Endothelial cell of umbilical vein (primary cell): ENCODE measurements at regions not wholly inside any gene's neighbourhood (a gene's known extent, or its start where the extent isn't known, plus 50 kb on each side); places are given as distances from the start of the nearest gene placed in this dataset.
"Not testable (repeated sequence)": the region's sequence is repeated elsewhere in the genome, so short reads cannot be mapped to it uniquely, and the experiment has no call there.

Experiments used
- BruUV-seq: library from RNA; stranded (reverse); fragments of 400-500 nt; replicated peaks from 2 replicates; lab custom pipeline; 2021; lab: Mats Ljungman, UMichigan
- CTCF ChIA-PET: fragments of 300-600, 350-600 bp; sonication (Branson Sonifier 250); formaldehyde crosslinking; loops from one replicate; lab custom pipeline; 2021; ENCODE audit warnings: antibody characterized with exemption, inconsistent platforms; lab: Charles Lee
- POLR2A ChIA-PET: fragments of 300-600, 350-600 bp; sonication (Branson Sonifier 250); formaldehyde crosslinking; loops from one replicate; lab custom pipeline; 2021; ENCODE audit warnings: antibody characterized with exemption, inconsistent platforms; lab: Charles Lee
- DNase-seq: peaks from one replicate; pipeline ENCODE4 v3.0.0-alpha.2; 2011; ENCODE audit warnings: low read depth, low spot score
- FAIRE-seq: peaks from 2 replicates; lab custom pipeline; 2011; peaks lifted over from hg19 to GRCh38; lab: Jason Lieb, UNC
- H2AFZ ChIP-seq: 2 replicates; pipeline ENCODE4 v1.6.0; 2012; ENCODE audit warnings: low read depth, low read length, control low read depth, inconsistent platforms
- H3K27ac ChIP-seq: 2 replicates; pipeline ENCODE4 v1.5.1; 2011; ENCODE audit warnings: low read depth, mild to moderate bottlenecking, control low read depth, low read length, moderate library complexity; ENCODE audit not compliant: insufficient read depth
- H3K27me3 ChIP-seq, 2 experiments: 2 replicates each; pipeline versions ENCODE4 v1.6.0 to v1.6.1; 2011; ENCODE audit warnings: low read length in 2 of 2, mixed read lengths in 1 of 2; ENCODE audit not compliant: control insufficient read depth in 2 of 2, insufficient read depth in 2 of 2
- H3K36me3 ChIP-seq, 2 experiments: 2 replicates in 1 of 2; 3 replicates in 1 of 2; pipeline ENCODE4 v1.5.1; 2011; ENCODE audit warnings: low read length in 2 of 2, mild to moderate bottlenecking in 1 of 2, moderate library complexity in 1 of 2; ENCODE audit not compliant: control insufficient read depth in 2 of 2, insufficient read depth in 2 of 2; ENCODE audit errors: extremely low read depth in 1 of 2
- H3K4me1 ChIP-seq: 3 replicates; pipeline ENCODE4 v1.5.1; 2011; ENCODE audit warnings: mild to moderate bottlenecking, low read length; ENCODE audit not compliant: control insufficient read depth, insufficient read depth; ENCODE audit errors: extremely low read depth
- H3K4me2 ChIP-seq: 2 replicates; pipeline ENCODE4 v1.6.1; 2011; ENCODE audit warnings: low read length, control low read depth, mixed read lengths; ENCODE audit not compliant: insufficient read depth
- H3K4me3 ChIP-seq, 3 experiments: fragments of 200-600 bp in 1 of 3; sonication (generic), shearing (Covaris generic) in 1 of 3; replicated peaks in 1 of 3; 2 replicates each; pipeline ENCODE4 v1.5.1; 2011 to 2016; ENCODE audit warnings: control low read depth in 3 of 3, low read length in 3 of 3, mild to moderate bottlenecking in 2 of 3, inconsistent platforms in 1 of 3, low read depth in 1 of 3, moderate library complexity in 1 of 3; ENCODE audit not compliant: insufficient read depth in 1 of 3
- H3K79me2 ChIP-seq: 2 replicates; pipeline ENCODE4 v1.6.0; 2012; ENCODE audit warnings: low read length, inconsistent platforms; ENCODE audit not compliant: control insufficient read depth, insufficient read depth
- H3K9ac ChIP-seq: replicated peaks from 2 replicates; pipeline ENCODE3; 2011; ENCODE audit warnings: low read length, control low read depth; ENCODE audit not compliant: insufficient read depth; ENCODE audit errors: extremely low read depth
- H3K9me1 ChIP-seq: replicated peaks from 3 replicates; pipeline ENCODE4 v1.6.0; 2011; ENCODE audit warnings: mild to moderate bottlenecking, low read length; ENCODE audit not compliant: control insufficient read depth, insufficient read depth; ENCODE audit errors: extremely low read depth
- H3K9me3 ChIP-seq: replicated peaks from 2 replicates; pipeline ENCODE4 v1.5.1; 2012; ENCODE audit warnings: low read length, inconsistent platforms; ENCODE audit not compliant: control insufficient read depth, insufficient read depth
- H4K20me1 ChIP-seq: replicated peaks from 2 replicates; pipeline ENCODE3; 2011; ENCODE audit warnings: mild to moderate bottlenecking, low read length; ENCODE audit not compliant: control insufficient read depth, insufficient read depth; ENCODE audit errors: extremely low read depth
- EZH2 ChIP-seq: IDR thresholded peaks from 2 replicates; pipeline ENCODE4 v1.6.1; 2012; ENCODE audit warnings: borderline replicate concordance, low read depth, mild to moderate bottlenecking, moderate library complexity, low read length, inconsistent platforms; ENCODE audit not compliant: severe bottlenecking
- FOS ChIP-seq: IDR thresholded peaks from 2 replicates; pipeline ENCODE4 v1.6.1; 2011; ENCODE audit warnings: mild to moderate bottlenecking, low read length, moderate library complexity, borderline replicate concordance; ENCODE audit not compliant: insufficient read depth
- GATA2 ChIP-seq: IDR thresholded peaks from 2 replicates; pipeline ENCODE4 v1.7.0; 2011; ENCODE audit warnings: low read depth, mild to moderate bottlenecking, moderate library complexity, mixed read lengths, low read length; ENCODE audit not compliant: insufficient read length, insufficient read depth
- JUN ChIP-seq: IDR thresholded peaks from 2 replicates; pipeline ENCODE4 v1.6.1; 2011; ENCODE audit warnings: borderline replicate concordance, low read depth; ENCODE audit not compliant: insufficient read length, insufficient read depth
- MAX ChIP-seq: IDR thresholded peaks from 2 replicates; pipeline ENCODE4 v1.6.1; 2011; ENCODE audit not compliant: insufficient read depth, insufficient read length
- MYC ChIP-seq: IDR thresholded peaks from one replicate; pipeline ENCODE4 v1.6.1; 2011; ENCODE audit warnings: mild to moderate bottlenecking, low read depth, low read length
- POLR2A ChIP-seq: IDR thresholded peaks from 2 replicates; pipeline ENCODE4 v1.6.1; 2012; ENCODE audit warnings: low read depth, mild to moderate bottlenecking, control low read depth, low read length
- POLR2AphosphoS5 ChIP-seq: IDR thresholded peaks from 2 replicates; pipeline ENCODE4 v1.6.1; 2012; ENCODE audit warnings: low read depth, mild to moderate bottlenecking, control low read depth, low read length, moderate library complexity; ENCODE audit not compliant: insufficient read depth
- dilution Hi-C: fragments of 300-500 bp; cut with MboI; formaldehyde crosslinking; loops from one replicate; pipeline ENCODE4 v1.15.0; 2019; ENCODE audit warnings: low sequenced_read_pairs; ENCODE audit not compliant: extremely low pct_ligation_motif_present
- intact Hi-C: fragments of 100-400 bp; cut with micrococcal nuclease; formaldehyde crosslinking; loops from one replicate; pipeline ENCODE4 v1.10.0; 2022
- TF ChIP-seq, protein P1 (sequence below), 2 donors: IDR thresholded peaks; 1 replicate in 1 of 2; 2 replicates in 1 of 2; pipeline ENCODE4 v1.5.1; 2011; ENCODE audit warnings: low read length in 2 of 2, mild to moderate bottlenecking in 2 of 2, moderate library complexity in 2 of 2, control low read depth in 1 of 2, inconsistent platforms in 1 of 2, low read depth in 1 of 2; ENCODE audit not compliant: insufficient read depth in 1 of 2; ENCODE audit errors: extremely low read depth in 1 of 2

DNA sequence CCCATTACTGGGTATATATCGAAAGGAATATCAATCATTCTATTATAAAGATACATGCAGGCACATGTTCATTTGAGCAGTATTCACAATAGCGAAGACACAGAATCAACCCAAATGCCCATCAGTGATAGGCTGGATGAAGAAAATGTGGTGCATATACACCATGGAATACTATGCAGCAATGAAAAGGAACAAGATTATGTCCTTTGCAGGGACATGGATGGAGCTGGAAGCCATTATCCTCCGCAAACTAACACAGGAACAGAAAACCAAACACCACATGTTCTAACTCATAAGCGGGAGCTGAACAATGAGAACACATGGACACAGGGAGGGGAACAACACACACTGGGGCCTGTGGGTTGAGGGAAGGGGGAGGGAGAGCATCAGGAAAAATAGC, 434.3 kb downstream of the BUD13 start:
- dilution Hi-C loops, H4K20me1 ChIP-seq, intact Hi-C loops, H3K27me3 ChIP-seq, H3K9me3 ChIP-seq, DNase-seq, H3K4me2 ChIP-seq, H2AFZ ChIP-seq, H3K79me2 ChIP-seq, POLR2A ChIA-PET, H3K27ac ChIP-seq, H3K9me1 ChIP-seq, H3K4me3 ChIP-seq, H3K9ac ChIP-seq, FAIRE-seq, H3K36me3 ChIP-seq, H3K4me1 ChIP-seq, BruUV-seq: not testable (repeated sequence)
- CTCF ChIA-PET, result interaction anchor here (1.4 kb wide), 1 partner anchor 175 kb away, joined by 5 read pairs; no protein-coding TSS in a partner anchor

GRCh38 chr11:116336540-116336939, 436.2 kb downstream of the BUD13 start:
- BruUV-seq, result no TSS peak
- H3K4me3 ChIP-seq, result no peak overlapping the region
- DNase-seq, result no peak
- H4K20me1 ChIP-seq, result no peaks in the 10 kb centered on the region
- H3K9ac ChIP-seq, result no peak overlapping the region
- ChIA-PET POLR2A (no interaction called here), CTCF (no interaction called here)
- intact Hi-C loops, result no loop called here
- no peak overlapping the region for H2AFZ ChIP-seq
- H3K79me2 ChIP-seq, result no peaks in the 10 kb centered on the region
- TF ChIP-seq MYC (no peak), JUN (no peak), POLR2A (no peak), MAX (no peak), POLR2AphosphoS5 (no peak), GATA2 (no peak), EZH2 (no peak), FOS (no peak)
- TF ChIP-seq, protein P1, sequence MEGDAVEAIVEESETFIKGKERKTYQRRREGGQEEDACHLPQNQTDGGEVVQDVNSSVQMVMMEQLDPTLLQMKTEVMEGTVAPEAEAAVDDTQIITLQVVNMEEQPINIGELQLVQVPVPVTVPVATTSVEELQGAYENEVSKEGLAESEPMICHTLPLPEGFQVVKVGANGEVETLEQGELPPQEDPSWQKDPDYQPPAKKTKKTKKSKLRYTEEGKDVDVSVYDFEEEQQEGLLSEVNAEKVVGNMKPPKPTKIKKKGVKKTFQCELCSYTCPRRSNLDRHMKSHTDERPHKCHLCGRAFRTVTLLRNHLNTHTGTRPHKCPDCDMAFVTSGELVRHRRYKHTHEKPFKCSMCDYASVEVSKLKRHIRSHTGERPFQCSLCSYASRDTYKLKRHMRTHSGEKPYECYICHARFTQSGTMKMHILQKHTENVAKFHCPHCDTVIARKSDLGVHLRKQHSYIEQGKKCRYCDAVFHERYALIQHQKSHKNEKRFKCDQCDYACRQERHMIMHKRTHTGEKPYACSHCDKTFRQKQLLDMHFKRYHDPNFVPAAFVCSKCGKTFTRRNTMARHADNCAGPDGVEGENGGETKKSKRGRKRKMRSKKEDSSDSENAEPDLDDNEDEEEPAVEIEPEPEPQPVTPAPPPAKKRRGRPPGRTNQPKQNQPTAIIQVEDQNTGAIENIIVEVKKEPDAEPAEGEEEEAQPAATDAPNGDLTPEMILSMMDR (IDR thresholded peaks at IDR 0.05; ENCODE audit: extremely low read depth in 1 of 2, insufficient read depth in 1 of 2, low read depth in 1 of 2, low read length in 2 of 2), result no peak
- no peak overlapping the region for H3K4me2 ChIP-seq
- no peak for FAIRE-seq
- H3K9me3 ChIP-seq, result no peaks in the 10 kb centered on the region
- no peaks in the 10 kb centered on the region for H3K36me3 ChIP-seq
- H3K27ac ChIP-seq, result no peak overlapping the region
- H3K9me1 ChIP-seq, result no peaks in the 10 kb centered on the region
- no peaks in the 10 kb centered on the region for H3K27me3 ChIP-seq
- H3K4me1 ChIP-seq, result no peaks in the 10 kb centered on the region
- dilution Hi-C loops, result no loop called here
